A549 (cell line): ENCODE measurements at regions not wholly inside any gene's neighbourhood (a gene's known extent, or its start where the extent isn't known, plus 50 kb on each side); places are given as distances from the start of the nearest gene placed in this dataset.

Experiments
- ATAC-seq, 2 experiments: fragments of 200-7000 bp in 1 of 2; fragments of >200 bp in 1 of 2; cut with Nextera tagmentation in 1 of 2; cut with Tn5 transposase in 1 of 2; 3 replicates each; pipeline versions ENCODE4 v1.8.0 to v1.9.1; 2018 to 2020; ENCODE audit warnings: mild to moderate bottlenecking in 1 of 2, moderate library complexity in 1 of 2
- CTCF ChIA-PET: fragments of 300-600 bp; sonication (Branson Sonifier 250); formaldehyde crosslinking; extraction: SDS; loops from one replicate; lab custom pipeline; 2021; ENCODE audit warnings: antibody characterized with exemption, inconsistent platforms; lab: Yijun Ruan, JAX
- POLR2A ChIA-PET: fragments of 350-600 bp; formaldehyde crosslinking; extraction: SDS; loops from one replicate; lab custom pipeline; 2021; ENCODE audit warnings: antibody characterized with exemption, inconsistent platforms; lab: Yijun Ruan, JAX
- DNase-seq, 2 experiments: peaks; one replicate each; pipeline versions ENCODE4 v3.0.0 to v3.0.0-alpha.2; 2011 to 2016; ENCODE audit warnings: low read depth in 1 of 2, low spot score in 1 of 2
- FAIRE-seq: peaks from 2 replicates; lab custom pipeline; 2011; peaks lifted over from hg19 to GRCh38; lab: Jason Lieb, UNC
- H3K27ac ChIP-seq, 2 experiments: fragments of >200 bp; sonication (Bioruptor Twin); formaldehyde crosslinking; 3 replicates each; pipeline ENCODE4 v1.5.1; 2016 to 2017
- H3K4me1 ChIP-seq: fragments of >200 bp; sonication (Bioruptor Twin); formaldehyde crosslinking; 3 replicates; pipeline ENCODE4 v1.6.1; 2016
- H3K4me2 ChIP-seq: fragments of >200 bp; sonication (Bioruptor Twin); formaldehyde crosslinking; 3 replicates; pipeline ENCODE4 v1.6.1; 2016
- H3K4me3 ChIP-seq: fragments of >200 bp; sonication (Bioruptor Twin); formaldehyde crosslinking; 3 replicates; pipeline ENCODE4 v1.5.1; 2016
- H3K9me3 ChIP-seq: fragments of >200 bp; sonication (Bioruptor Twin); formaldehyde crosslinking; 3 replicates; pipeline ENCODE4 v1.6.1; 2016
- ATOH8 ChIP-seq: fragments of 250-450 bp; sonication (Bioruptor Pico); IDR thresholded peaks from 2 replicates; pipeline ENCODE4 v1.5.0; 2020; ENCODE audit warnings: low read depth, mild to moderate bottlenecking, moderate library complexity
- CBX2 ChIP-seq: fragments of 200-600 bp; sonication (generic); IDR thresholded peaks from 2 replicates; pipeline ENCODE4 v1.6.1; 2016; ENCODE audit warnings: low read depth, mild to moderate bottlenecking, borderline replicate concordance
- CBX8 ChIP-seq: fragments of 200-600 bp; sonication (generic); IDR thresholded peaks from 2 replicates; pipeline ENCODE4 v1.6.1; 2016
- CEBPB ChIP-seq, 2 experiments: fragments of >200 bp in 1 of 2; sonication (Bioruptor Twin) in 1 of 2; formaldehyde crosslinking in 1 of 2; IDR thresholded peaks; 2 replicates each; pipeline ENCODE4 v1.6.1; 2012 to 2016
- CTCF ChIP-seq: fragments of >200 bp; sonication (Bioruptor Twin); formaldehyde crosslinking; IDR thresholded peaks from 3 replicates; pipeline ENCODE4 v1.5.1; 2016
- EHMT2 ChIP-seq: fragments of 200-600 bp; sonication (generic); IDR thresholded peaks from 2 replicates; pipeline ENCODE4 v1.6.1; 2016; ENCODE audit warnings: antibody characterized with exemption, low read depth, mild to moderate bottlenecking, moderate library complexity
- ESRRA ChIP-seq: fragments of 150-350 bp; IDR thresholded peaks from 2 replicates; pipeline ENCODE4 v1.6.1; 2014; ENCODE audit warnings: mild to moderate bottlenecking, low read length, borderline replicate concordance
- FOXS1 ChIP-seq: fragments of 250-450 bp; sonication (Bioruptor Pico); IDR thresholded peaks from 2 replicates; pipeline ENCODE4 v1.5.0; 2020; ENCODE audit warnings: mild to moderate bottlenecking, moderate library complexity
- GATA3 ChIP-seq: IDR thresholded peaks from 2 replicates; pipeline ENCODE4 v1.6.1; 2012; ENCODE audit warnings: borderline replicate concordance
- HDAC2 ChIP-seq: fragments of 200-600 bp; sonication (generic); IDR thresholded peaks from 2 replicates; pipeline ENCODE4 v1.6.1; 2016
- HMGXB4 ChIP-seq: fragments of 250-450 bp; sonication (Bioruptor Pico); IDR thresholded peaks from 2 replicates; pipeline ENCODE4 v1.5.0; 2021; ENCODE audit warnings: mild to moderate bottlenecking, moderate library complexity, borderline replicate concordance
- KDM1A ChIP-seq: fragments of 200-600 bp; sonication (generic); IDR thresholded peaks from 2 replicates; pipeline ENCODE4 v1.6.1; 2016; ENCODE audit warnings: low read depth, mild to moderate bottlenecking
- MAFK ChIP-seq: fragments of 450-650 bp; IDR thresholded peaks from 2 replicates; pipeline ENCODE4 v1.6.1; 2014; ENCODE audit not compliant: partially characterized antibody
- NFE2L2 ChIP-seq: fragments of 150-350 bp; conservative IDR thresholded peaks from 2 replicates; pipeline ENCODE4 v1.6.1; 2014; ENCODE audit warnings: low read length
- NPAS2 ChIP-seq: fragments of 250-450 bp; sonication (Bioruptor Pico); IDR thresholded peaks from 2 replicates; pipeline ENCODE4 v1.8.0; 2022; ENCODE audit warnings: mild to moderate bottlenecking, moderate library complexity, borderline replicate concordance
- NR3C1 ChIP-seq: fragments of >200 bp; sonication (Bioruptor Twin); formaldehyde crosslinking; IDR thresholded peaks from 3 replicates; pipeline ENCODE4 v1.6.1; 2017
- POLR2AphosphoS2 ChIP-seq: conservative IDR thresholded peaks from 2 replicates; pipeline ENCODE4 v1.6.1; 2012; ENCODE audit warnings: low read length, improper control_type of control experiment, inconsistent platforms
- RARB ChIP-seq: fragments of 250-450 bp; sonication (Bioruptor Pico); IDR thresholded peaks from 2 replicates; pipeline ENCODE4 v1.8.0; 2021; ENCODE audit warnings: mild to moderate bottlenecking, moderate library complexity
- RFX5 ChIP-seq: fragments of 450-650 bp; IDR thresholded peaks from 2 replicates; pipeline ENCODE4 v1.7.1; 2014; ENCODE audit warnings: antibody characterized with exemption, mild to moderate bottlenecking, moderate library complexity
- RNF2 ChIP-seq: fragments of 200-600 bp; sonication (generic); IDR thresholded peaks from 2 replicates; pipeline ENCODE4 v1.6.1; 2016; ENCODE audit warnings: low read depth, mild to moderate bottlenecking, antibody characterized with exemption, moderate library complexity, borderline replicate concordance
- SMC3 ChIP-seq: fragments of >200 bp; sonication (Bioruptor Twin); formaldehyde crosslinking; IDR thresholded peaks from 3 replicates; pipeline ENCODE4 v1.6.1; 2018; ENCODE audit warnings: inconsistent platforms
- SREBF2 ChIP-seq: fragments of 450-650 bp; IDR thresholded peaks from 2 replicates; pipeline ENCODE4 v1.6.1; 2014; ENCODE audit warnings: mild to moderate bottlenecking, moderate library complexity
- TFCP2L1 ChIP-seq: fragments of 250-450 bp; sonication (Bioruptor Pico); IDR thresholded peaks from 2 replicates; pipeline ENCODE4 v1.5.0; 2021; ENCODE audit warnings: mild to moderate bottlenecking
- ZFP36 ChIP-seq: fragments of 450-650 bp; IDR thresholded peaks from 2 replicates; pipeline ENCODE4 v1.6.1; 2014; ENCODE audit warnings: borderline replicate concordance; ENCODE audit not compliant: partially characterized antibody
- WGBS: methylation state at CpG from one replicate; pipeline ENCODE4 v1.1.6; 2017; ENCODE audit errors: missing lambda C conversion rate; 5-methylcytosine and 5-hydroxymethylcytosine counted together

GRCh38 chr1:201656311-201657032 lies 117.5 kb downstream of the NAV1 start:
- no peak for TF ChIP-seq CBX8
- no peak for TF ChIP-seq ESRRA
- TF ChIP-seq HDAC2 = no peak
- no peak for TF ChIP-seq NPAS2 (CRISPR knock-in tag)
- TF ChIP-seq CBX2 = no peak
- no peak for TF ChIP-seq TFCP2L1
- TF ChIP-seq HMGXB4 (CRISPR knock-in tag) = no peak
- no peak for TF ChIP-seq KDM1A
- no peak for TF ChIP-seq CTCF
- no peak for TF ChIP-seq CEBPB (IDR thresholded peaks at IDR 0.05)
- no peak for TF ChIP-seq NR3C1
- TF ChIP-seq ZFP36 = no peak
- TF ChIP-seq POLR2AphosphoS2 = no peak
- no peak for TF ChIP-seq GATA3
- TF ChIP-seq EHMT2 = no peak
- TF ChIP-seq SMC3 = no peak
- no peak for TF ChIP-seq RARB
- no peaks in the 10 kb centered on the region for H3K9me3 ChIP-seq
- ATAC-seq (no peak), FAIRE-seq (no peak), DNase-seq (no peak)
- H3K27ac ChIP-seq = no peak overlapping the region
- H3K4me1 ChIP-seq = peaks cover 13% of the 10 kb centered on the region; the same call in 1 of the 3 replicates
- H3K4me2 ChIP-seq = no peak overlapping the region
- WGBS = 69% methylated on average over 8 of the region's 8 CpGs
- ChIA-PET POLR2A (no interaction called here), CTCF (interaction anchor here (0.9 to 13.7 kb wide), 7 partner anchors 42 to 208 kb away, joined by 3 to 105 read pairs (median 3); no protein-coding TSS in a partner anchor)
- H3K4me3 ChIP-seq = no peak overlapping the region

GRCh38 chr1:201659572-201659971 lies 120.6 kb downstream of the NAV1 start:
- WGBS = 97% methylated on average over 3 of the region's 3 CpGs
- no peak for DNase-seq

More at GRCh38 chr1:201659572-201659971, 120.6 kb downstream of the NAV1 start:
- H3K4me2 ChIP-seq = no peak overlapping the region
- ATAC-seq (no peak), FAIRE-seq (no peak)
- no peak overlapping the region for H3K4me3 ChIP-seq
- CTCF ChIA-PET = interaction anchor here (1.0 to 13.7 kb wide), 5 partner anchors 10 to 129 kb away, joined by 3 to 105 read pairs (median 3); no protein-coding TSS in a partner anchor
- no peak for TF ChIP-seq FOXS1 (CRISPR knock-in tag)
- TF ChIP-seq NFE2L2 = no peak
- TF ChIP-seq ATOH8 (CRISPR knock-in tag) = no peak
- TF ChIP-seq TFCP2L1 = no peak
- TF ChIP-seq SREBF2 = no peak
- no peak for TF ChIP-seq RFX5
- TF ChIP-seq SMC3 = no peak
- no peak for TF ChIP-seq RNF2
- TF ChIP-seq MAFK = no peak
- POLR2A ChIA-PET = no interaction called here
- H3K27ac ChIP-seq = no peak overlapping the region
- H3K4me1 ChIP-seq = 0 out of 3 replicates have a peak, but pooled peaks cover 7% of the 10 kb centered on the region
- no peaks in the 10 kb centered on the region for H3K9me3 ChIP-seq
